ENCODE measurements at regions not wholly inside any gene's neighbourhood (a gene's known extent, or its start where the extent isn't known, plus 50 kb on each side); places are given as distances from the start of the nearest gene placed in this dataset.
"Not testable (repeated sequence)": the region's sequence is repeated elsewhere in the genome, so short reads cannot be mapped to it uniquely, and the experiment has no call there.

GRCh38 chr11:126149759-126150625 is 61.5 kb downstream of the RPUSD4 start:
- DNase-seq (ENCODE audit: low read depth, low spot score), result peak; percentile 86
- no peak overlapping the region; the same call in 1 of the 2 replicates for H3K4me3 ChIP-seq (ENCODE audit: low read length)

GRCh38 chr11:126148317-126148716 is 63.1 kb downstream of the RPUSD4 start:
- H3K4me3 ChIP-seq (ENCODE audit: low read length), result no peak overlapping the region
- no peak for DNase-seq (ENCODE audit: low read depth, low spot score)

- no peak overlapping the region for H3K4me3 ChIP-seq (ENCODE audit: low read length)
- no peak for DNase-seq (ENCODE audit: low read depth, low spot score)
Measured at GRCh38 chr11:126147208-126148111, 64.0 kb downstream of the RPUSD4 start.

GRCh38 chr11:126146454-126147192 is 64.8 kb downstream of the RPUSD4 start:
- DNase-seq (ENCODE audit: low read depth, low spot score), result no peak
- H3K4me3 ChIP-seq (ENCODE audit: low read length), result no peak overlapping the region

DNA sequence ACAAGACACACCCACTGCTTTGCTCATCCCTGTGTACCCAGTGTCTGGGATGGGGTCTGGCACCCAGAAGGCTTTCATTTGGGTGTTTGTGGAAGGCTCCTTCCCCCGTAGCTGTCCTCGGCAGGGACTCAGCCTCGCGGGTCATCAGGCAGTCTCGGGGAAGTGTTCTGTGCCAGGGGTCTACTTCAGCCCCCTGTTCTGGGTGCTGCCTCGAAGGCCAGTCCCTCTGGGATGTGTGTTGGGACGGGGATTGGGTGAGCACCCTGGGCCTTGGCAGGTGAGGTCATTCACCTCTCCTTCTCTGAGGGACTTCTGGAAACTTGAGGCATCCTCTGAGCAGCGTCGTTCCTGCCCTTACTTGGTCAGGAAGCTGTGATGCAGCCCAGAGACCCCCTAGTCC is 65.5 kb downstream of the RPUSD4 start:
- no peak overlapping the region for H3K4me3 ChIP-seq (ENCODE audit: low read length)

DNA sequence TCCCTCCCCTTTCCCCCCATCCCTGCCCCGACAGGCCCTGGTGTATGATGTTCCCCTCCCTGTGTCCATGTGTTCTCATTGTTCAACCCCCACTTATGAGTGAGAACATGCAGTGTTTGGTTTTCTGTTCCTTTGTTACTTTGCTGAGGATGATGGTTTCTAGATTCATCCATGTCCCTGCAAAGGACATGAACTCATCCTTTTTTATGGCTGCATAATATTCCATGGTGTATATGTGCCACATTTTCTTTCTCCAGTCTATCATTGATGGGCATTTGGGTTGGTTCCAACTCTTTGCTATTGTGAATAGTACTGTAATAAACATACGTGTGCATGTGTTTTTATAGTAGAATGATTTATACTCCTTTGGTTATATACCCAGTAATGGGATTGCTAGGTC is 68.0 kb downstream of the RPUSD4 start:
- not testable (repeated sequence) for H3K4me3 ChIP-seq (ENCODE audit: low read length); DNase-seq (ENCODE audit: low read depth, low spot score)

More for the DNA sequence above, 65.5 kb downstream of the RPUSD4 start:
- no peak for DNase-seq (ENCODE audit: low read depth, low spot score)

DNA sequence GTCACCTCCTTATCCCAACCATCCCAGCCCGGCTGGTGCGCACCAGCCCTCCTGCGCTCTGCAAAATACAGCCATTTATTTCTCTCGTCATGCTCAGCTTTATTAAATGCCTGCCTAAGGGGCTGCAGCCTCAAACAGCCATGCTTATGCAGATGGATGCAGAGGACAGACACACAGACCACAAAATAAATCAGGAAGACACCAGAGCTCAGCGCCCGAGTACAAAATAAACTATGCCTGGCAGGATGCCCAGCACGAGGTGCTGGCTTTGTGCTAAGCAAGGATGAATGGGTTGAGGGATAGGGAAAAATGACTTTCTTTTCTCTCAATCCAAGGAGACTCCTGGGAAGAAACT is 70.5 kb downstream of the RPUSD4 start:
- no peak for DNase-seq (ENCODE audit: low read depth, low spot score)
- no peak overlapping the region for H3K4me3 ChIP-seq (ENCODE audit: low read length)

DNA sequence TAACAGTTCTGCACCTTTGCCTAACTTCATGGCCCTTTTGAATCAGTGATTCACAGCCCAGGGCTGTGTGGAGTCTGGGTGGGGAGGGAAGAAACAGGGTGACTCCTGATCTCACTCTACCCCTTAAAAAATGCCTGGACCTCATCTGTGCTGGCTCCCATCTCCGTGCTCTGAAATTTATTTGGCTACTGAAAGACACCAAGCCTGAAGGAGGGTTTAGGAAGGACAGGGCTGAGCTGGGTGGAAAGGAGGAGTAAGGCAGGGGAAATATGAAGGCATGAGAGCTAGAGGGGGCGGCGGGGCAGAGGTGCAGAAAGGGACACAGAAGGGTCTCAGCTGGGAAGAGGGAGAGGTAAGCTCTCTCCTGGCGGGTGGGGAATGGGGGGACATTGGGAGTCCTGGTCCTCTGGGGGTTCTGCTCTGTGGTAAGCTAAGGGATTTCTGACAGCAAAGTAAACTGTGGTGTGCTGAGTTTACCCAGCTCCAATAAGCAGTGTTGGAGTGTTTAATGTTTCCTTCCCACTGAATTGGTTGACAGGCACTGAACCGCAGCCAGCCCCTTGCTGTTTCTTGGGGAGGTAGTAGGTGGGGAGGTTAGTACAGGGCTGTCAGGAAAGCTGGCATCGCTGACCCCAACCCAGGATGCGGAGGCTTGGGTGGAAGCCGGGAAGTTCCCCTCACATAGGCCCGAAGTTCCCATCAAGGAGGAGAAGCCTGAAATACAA is 71.1 kb downstream of the RPUSD4 start:
- DNase-seq (ENCODE audit: low read depth, low spot score), result no peak
- no peak overlapping the region for H3K4me3 ChIP-seq (ENCODE audit: low read length)

GRCh38 chr11:126139111-126140091 is 72.0 kb downstream of the RPUSD4 start:
- DNase-seq (ENCODE audit: low read depth, low spot score), result no peak

DNA sequence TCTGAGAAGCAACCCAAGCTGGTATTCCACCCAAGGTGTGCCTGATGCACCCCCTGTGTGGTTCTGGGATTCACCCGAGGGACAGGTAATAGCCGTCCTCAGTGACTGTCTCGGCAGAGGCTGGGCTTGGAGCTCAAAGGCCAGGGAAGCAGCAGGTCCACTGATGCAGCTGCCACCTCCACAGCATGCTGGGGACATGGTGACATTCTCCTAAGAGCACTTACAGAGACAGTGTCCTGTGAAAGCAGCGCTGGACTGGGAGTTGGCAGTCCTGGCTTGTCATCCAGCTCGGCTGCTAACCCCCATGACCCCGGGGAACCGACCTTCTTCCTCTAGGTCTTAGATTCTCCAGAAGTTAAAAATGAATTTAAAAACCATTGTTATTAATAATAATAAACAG is 72.8 kb downstream of the RPUSD4 start:
- DNase-seq (ENCODE audit: low read depth, low spot score), result no peak
- H3K4me3 ChIP-seq (ENCODE audit: low read length), result no peak overlapping the region

More at GRCh38 chr11:126139111-126140091, 72.0 kb downstream of the RPUSD4 start:
- H3K4me3 ChIP-seq (ENCODE audit: low read length), result no peak overlapping the region

- DNase-seq (ENCODE audit: low read depth, low spot score), result no peak
- no peak overlapping the region for H3K4me3 ChIP-seq (ENCODE audit: low read length)
Measured at GRCh38 chr11:126137136-126137535, 74.3 kb downstream of the RPUSD4 start.

- DNase-seq (ENCODE audit: low read depth, low spot score), result no peak
- no peak overlapping the region for H3K4me3 ChIP-seq (ENCODE audit: low read length)
Measured at GRCh38 chr11:126136507-126136906, 73.8 kb upstream of the CDON start.

DNA sequence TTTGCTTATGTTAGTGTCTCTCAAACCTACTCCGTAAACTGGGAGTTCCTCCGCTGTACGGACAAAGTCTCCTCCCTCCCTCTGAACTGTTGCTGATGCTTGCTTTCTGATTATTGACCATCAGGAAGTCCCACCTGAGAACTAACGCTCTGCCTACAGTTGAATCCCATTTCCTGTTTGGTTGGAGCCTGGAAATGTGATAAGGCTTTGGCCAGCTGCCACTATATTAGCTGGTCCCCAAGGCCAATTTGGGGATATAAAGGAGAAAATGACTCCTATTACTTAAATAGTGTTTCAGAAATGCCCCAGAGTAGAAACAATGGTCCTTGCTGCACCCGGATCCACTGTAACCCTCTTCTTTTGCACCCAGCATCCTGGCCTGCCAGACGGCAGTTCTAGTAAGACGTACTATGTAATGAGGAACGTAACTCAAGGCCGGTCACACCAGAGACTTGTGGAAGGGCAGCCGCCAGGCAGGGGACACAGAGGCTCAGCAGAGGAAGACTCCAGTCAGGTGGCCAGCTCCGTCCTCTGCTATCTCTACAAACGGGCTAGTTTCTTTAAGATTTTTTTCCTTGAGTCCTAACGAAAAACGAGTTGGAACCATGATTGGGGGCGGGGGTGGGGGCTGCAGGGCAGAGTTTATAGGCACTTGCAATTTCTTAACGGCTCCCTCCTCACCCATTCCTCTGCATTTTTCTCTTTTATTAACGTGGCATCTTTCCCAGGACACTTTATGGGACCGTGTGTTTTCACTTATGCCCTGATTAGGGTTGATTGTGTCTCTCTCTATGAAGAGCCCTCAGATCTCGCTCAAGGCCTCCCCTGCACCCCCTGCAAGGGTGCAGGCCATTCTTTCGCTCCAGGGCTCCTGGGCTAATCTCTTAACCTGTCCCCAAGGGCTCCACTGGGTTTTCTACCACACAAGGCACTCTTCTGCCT is 72.8 kb upstream of the CDON start:
- no peak overlapping the region for H3K4me3 ChIP-seq (ENCODE audit: low read length)
- DNase-seq (ENCODE audit: low read depth, low spot score), result no peak

DNA sequence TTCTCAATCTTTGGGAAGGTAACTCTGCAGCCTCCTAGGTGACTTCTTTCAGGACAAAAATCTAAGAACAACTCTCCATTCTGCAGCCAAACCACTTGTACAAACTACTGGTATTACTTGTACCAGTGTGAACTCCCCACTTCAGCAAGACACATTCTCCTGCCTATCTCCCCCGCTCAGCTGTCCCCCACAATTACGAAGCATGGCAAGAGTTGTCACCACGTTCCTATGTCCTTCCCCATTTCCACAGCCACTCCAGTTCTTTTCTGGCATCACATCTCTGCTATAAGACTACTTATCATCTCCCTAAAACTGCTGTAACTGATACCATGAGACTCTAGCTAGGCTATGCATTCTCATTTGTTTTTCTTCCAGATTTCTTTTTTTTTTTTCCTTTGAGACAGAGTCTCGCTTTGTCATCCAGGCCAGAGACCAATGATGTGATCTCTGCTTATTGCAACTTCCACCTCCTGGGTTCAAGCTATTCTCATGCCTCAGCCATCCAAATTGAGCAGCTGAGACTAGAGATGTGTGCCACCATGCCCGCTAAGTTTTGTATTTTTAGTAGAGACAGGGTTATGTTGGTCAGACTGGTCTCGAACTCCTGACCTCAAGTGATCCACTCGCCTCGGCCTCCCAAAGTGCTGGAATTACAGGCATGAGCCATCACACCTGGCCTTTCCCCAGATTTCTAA is 71.9 kb upstream of the CDON start:
- DNase-seq (ENCODE audit: low read depth, low spot score), result no peak
- H3K4me3 ChIP-seq (ENCODE audit: low read length), result no peak overlapping the region

DNA sequence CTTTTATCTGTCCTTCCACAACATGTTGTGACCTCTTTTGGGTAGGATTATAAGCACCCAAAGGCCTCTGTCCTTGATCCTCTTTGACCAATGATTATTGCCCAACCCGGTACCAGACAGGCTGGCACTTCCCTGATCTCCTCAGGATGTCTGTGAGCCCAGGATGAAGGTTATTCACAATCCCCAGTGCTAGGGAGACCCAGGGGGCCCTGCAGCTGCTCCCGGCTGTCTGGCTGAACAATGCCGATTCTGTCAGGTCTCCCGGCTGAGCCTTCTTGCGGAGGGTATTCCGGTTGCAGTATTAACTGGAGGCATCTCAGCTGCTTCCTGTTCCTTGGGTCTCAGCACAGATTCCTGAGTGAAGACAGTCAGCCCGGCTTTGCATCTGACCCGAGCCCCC is 71.2 kb upstream of the CDON start:
- no peak for DNase-seq (ENCODE audit: low read depth, low spot score)
- H3K4me3 ChIP-seq (ENCODE audit: low read length), result no peak overlapping the region

GRCh38 chr11:126132319-126132718 is 69.7 kb upstream of the CDON start:
- DNase-seq (ENCODE audit: low read depth, low spot score), result no peak
- H3K4me3 ChIP-seq (ENCODE audit: low read length), result no peak overlapping the region
